H1 (cell line): ENCODE measurements at regions not wholly inside any gene's neighbourhood (a gene's known extent, or its start where the extent isn't known, plus 50 kb on each side); places are given as distances from the start of the nearest gene placed in this dataset.

Experiments used
- EGR1 ChIP-seq: IDR thresholded peaks from 2 replicates; pipeline ENCODE4 v1.6.1; 2011; ENCODE audit warnings: low read depth, low read length, borderline replicate concordance
- RAD21 ChIP-seq, 2 experiments: IDR thresholded peaks in 1 of 2; conservative IDR thresholded peaks in 1 of 2; 2 replicates each; pipeline ENCODE4 v1.6.1; 2011; ENCODE audit warnings: low read depth in 2 of 2, low read length in 2 of 2, improper control_type of control experiment in 1 of 2, inconsistent platforms in 1 of 2, mild to moderate bottlenecking in 1 of 2, moderate library complexity in 1 of 2
- RNF2 ChIP-seq: fragments of 200-900, 300-1000 bp; sonication (generic); IDR thresholded peaks from 2 replicates; pipeline ENCODE4 v1.7.1; 2016; ENCODE audit warnings: borderline replicate concordance, low read depth, mild to moderate bottlenecking, antibody characterized with exemption, low read length; ENCODE audit not compliant: poor library complexity, severe bottlenecking; ENCODE audit errors: missing control alignments
- RXRA ChIP-seq: IDR thresholded peaks from 2 replicates; pipeline ENCODE4 v1.6.1; 2011; ENCODE audit warnings: low read depth, mild to moderate bottlenecking, low read length, moderate library complexity; ENCODE audit not compliant: insufficient read depth
- SIX5 ChIP-seq: IDR thresholded peaks from 2 replicates; pipeline ENCODE4 v1.6.1; 2011; ENCODE audit warnings: mild to moderate bottlenecking, low read depth, low read length
- TF ChIP-seq, protein P1 (sequence below): IDR thresholded peaks from 2 replicates; pipeline ENCODE4 v1.6.1; 2012; ENCODE audit warnings: inconsistent platforms
- TF ChIP-seq, protein P2 (sequence below): IDR thresholded peaks from 2 replicates; pipeline ENCODE4 v1.6.1; 2012; ENCODE audit warnings: inconsistent platforms

DNA sequence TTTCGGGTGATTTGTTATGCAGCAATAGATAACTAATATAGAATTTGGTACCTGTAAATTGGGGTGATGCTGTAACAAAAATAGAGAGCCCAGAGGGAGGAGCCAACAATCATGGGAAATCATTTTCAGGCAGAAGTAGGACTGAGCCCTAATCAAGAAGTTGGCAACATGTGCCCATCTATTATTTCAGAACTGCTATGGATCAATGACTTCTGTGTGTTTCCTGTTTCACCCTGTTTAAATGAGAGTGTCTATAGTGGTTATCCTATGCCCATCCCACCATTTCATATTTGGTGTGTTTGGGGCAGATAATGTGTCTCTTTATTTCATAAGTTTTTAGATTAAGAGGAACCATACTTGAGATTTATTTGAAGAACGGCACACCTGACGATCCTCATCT, 330.8 kb upstream of the CITED2 start (continued):
- TF ChIP-seq SIX5 (no peak), EGR1 (no peak), RAD21 (IDR thresholded peaks at IDR 0.05 in 1 of 2, conservative IDR thresholded peaks at IDR 0.05 in 1 of 2; ENCODE audit: low read depth in 2 of 2, low read length in 2 of 2) (no peak), RNF2 (no peak), RXRA (no peak)
- TF ChIP-seq, protein P1, sequence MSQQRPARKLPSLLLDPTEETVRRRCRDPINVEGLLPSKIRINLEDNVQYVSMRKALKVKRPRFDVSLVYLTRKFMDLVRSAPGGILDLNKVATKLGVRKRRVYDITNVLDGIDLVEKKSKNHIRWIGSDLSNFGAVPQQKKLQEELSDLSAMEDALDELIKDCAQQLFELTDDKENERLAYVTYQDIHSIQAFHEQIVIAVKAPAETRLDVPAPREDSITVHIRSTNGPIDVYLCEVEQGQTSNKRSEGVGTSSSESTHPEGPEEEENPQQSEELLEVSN = no peak
- TF ChIP-seq, protein P2, sequence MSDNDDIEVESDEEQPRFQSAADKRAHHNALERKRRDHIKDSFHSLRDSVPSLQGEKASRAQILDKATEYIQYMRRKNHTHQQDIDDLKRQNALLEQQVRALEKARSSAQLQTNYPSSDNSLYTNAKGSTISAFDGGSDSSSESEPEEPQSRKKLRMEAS = no peak
